GM19043 (cell line): ENCODE measurements at regions not wholly inside any gene's neighbourhood (a gene's known extent, or its start where the extent isn't known, plus 50 kb on each side); places are given as distances from the start of the nearest gene placed in this dataset.

Experiments
- ATAC-seq: cut with Tn5 transposase; IDR thresholded peaks from one replicate; pipeline ENCODE4 v1.9.1; 2021; ENCODE audit warnings: low read depth; ENCODE audit not compliant: unreplicated experiment

GRCh38 chr16:47806309-47806847 is 345.2 kb downstream of the PHKB start:
- ATAC-seq = no peak

DNA sequence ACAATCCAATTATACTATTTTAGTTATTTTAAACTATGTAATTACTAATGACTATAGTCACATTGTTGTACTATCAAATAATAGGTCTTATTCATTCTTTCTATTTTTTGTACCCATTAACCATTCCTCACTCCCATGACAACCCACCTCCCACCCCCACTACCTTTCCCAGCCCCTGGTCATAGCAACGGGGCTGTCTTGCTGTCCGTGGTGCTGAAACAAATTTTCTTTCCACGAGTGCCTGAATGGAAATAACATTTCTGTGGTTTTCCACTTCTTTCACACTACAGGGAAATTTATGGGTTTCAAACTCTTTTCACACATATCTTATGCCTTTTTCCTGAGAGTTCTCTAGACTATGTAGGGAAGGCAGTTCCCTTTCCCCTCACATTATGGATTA is 326.6 kb downstream of the PHKB start:
- ATAC-seq = no peak

- no peak for ATAC-seq
Measured at GRCh38 chr16:47781673-47782072, 320.5 kb downstream of the PHKB start.

DNA sequence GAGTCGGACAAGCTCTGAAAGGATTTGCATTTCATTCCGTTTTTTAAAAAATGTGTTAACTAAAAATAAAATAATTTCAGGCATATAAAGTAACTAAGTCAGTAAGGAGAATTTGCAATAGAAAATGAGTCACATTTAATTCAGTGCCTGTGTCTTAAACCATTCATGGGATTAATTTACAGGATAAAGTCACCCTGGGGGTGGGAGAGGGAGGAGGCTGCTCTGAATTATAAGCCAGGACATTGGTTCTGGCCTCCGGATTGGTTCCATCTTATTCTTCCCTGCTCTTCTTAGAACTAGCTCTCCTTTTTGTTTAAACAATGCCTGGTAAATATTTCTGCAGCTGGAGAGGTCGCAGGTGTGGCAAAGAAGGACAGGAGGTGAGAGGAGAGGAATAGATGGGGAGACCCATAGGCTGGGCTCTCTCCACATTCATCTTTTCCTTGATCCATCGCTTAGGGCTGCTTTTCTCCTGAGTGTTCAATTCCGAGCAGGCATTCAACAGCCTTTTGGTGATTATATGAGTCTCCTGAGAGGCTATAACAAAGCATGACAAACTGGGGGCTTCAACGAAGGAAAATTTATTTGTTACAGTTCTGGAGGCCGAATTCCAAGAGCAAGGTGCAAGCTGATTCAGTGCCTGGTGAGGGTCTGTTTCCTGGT is 319.2 kb downstream of the PHKB start:
- no peak for ATAC-seq

DNA sequence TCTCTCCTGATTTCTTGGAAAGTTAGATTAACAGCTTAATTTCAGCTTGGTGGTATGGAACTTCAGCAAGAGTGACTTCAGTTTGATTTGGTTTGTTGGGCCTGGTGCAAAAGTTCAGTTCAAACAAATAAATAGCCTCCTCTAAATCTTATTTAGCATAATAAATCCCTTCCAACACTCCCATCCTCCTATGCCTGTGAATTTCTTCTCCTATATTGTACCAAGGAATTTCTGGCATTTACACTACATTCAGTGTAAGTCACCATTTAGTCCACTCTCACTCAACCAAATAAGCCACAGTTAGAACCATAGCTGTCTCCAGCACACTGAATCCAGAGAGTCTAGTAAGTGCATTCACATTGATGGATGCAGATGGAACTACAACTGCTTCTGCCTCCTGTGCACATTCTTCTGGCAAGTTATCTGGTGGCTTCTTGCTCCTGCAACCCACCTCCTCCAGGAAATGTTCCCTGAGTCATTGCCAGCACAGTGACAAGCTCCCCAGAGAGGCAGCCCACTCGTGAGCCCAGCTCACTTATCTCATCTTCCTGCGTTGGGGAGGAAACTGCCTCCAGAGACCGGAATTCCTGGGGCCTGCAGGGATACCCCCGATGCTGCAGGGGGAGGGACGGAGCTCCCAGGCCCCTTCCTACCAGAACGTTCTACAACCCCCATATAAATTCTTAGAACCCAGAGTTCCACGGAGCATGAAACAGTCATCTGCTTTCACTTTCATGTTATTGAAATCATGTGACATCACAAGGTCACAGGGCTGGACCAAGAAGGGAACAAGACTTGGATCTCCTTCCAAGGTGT is 318.3 kb downstream of the PHKB start:
- ATAC-seq = peak; percentile 71

DNA sequence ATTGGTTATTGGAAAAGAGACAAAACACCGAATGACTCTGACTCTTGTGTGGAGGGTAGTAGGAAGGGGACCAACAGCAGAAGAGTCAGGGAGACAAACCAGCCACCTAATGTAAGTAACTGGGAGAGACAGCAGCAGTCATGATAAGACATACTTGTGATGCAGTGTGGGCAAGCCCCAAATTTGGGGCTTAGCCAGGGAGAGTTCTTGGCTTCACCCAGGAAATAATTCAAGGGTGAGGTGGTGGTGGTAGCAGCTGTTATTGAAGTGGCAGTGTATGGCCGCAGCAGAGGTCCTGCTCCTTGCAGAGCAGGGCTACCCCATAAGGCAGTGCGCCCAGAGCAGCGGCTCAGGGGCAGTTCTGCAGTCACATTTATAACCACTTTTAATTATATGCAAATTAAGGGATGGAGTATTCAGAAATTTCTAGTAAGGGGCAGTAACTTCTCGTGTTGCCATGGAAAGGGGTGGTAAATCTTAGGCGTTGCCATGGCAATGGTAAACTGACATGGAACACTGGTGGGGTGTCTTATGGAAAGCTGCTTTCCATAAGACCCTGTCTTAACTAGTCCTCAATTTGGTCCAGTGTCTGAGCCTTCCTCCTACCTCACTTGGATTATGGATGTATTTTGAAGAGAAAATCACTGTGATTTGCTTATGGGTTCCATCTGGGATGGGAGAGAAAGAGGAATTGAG is 317.1 kb downstream of the PHKB start:
- no peak for ATAC-seq

- no peak for ATAC-seq
Measured at GRCh38 chr16:47777220-47777619, 316.1 kb downstream of the PHKB start.

DNA sequence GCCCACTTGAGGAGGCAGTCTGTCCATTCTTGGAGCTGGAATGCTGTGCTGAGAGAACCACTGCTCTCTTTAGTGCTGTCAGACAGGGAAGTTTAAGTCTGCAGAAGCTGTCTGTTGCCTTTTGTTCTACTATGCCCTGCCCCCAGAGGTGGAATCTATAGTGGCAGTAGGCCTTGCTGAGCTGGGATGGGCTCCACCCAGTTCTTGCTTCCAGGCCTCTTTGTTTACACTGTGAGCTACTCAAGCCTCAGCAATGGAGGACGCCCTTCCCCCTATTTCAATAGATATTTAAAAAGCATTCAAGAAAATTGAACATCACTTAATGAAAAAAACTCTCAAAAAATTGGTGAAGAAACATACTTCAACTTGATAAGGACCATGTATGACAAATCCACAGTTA is 313.5 kb downstream of the PHKB start:
- ATAC-seq = no peak

- ATAC-seq = no peak
Measured at GRCh38 chr16:47753659-47754058, 292.5 kb downstream of the PHKB start.
